ENCODE measurements at regions not wholly inside any gene's neighbourhood (a gene's known extent, or its start where the extent isn't known, plus 50 kb on each side); places are given as distances from the start of the nearest gene placed in this dataset.

GRCh38 chr12:20967756-20968155, 157.3 kb downstream of the SLCO1B3 start:
- no peak for DNase-seq

- no peak for DNase-seq
Measured at GRCh38 chr12:20969766-20970165, 159.3 kb downstream of the SLCO1B3 start.

- DNase-seq = no peak
Measured at GRCh38 chr12:20985399-20985798, 145.6 kb upstream of the SLCO1B1 start.

- DNase-seq = no peak
Measured at GRCh38 chr12:21001778-21002177, 129.2 kb upstream of the SLCO1B1 start.

GRCh38 chr12:21025656-21026055, 105.3 kb upstream of the SLCO1B1 start:
- DNase-seq = no peak

GRCh38 chr12:21026302-21026701, 104.7 kb upstream of the SLCO1B1 start:
- DNase-seq = no peak

- peak; percentile 2 for DNase-seq
Measured at GRCh38 chr12:21054334-21054733, 76.7 kb upstream of the SLCO1B1 start.

- DNase-seq = no peak
Measured at GRCh38 chr12:21065845-21066244, 65.1 kb upstream of the SLCO1B1 start.

- DNase-seq = no peak
Measured at GRCh38 chr12:21073129-21073528, 57.9 kb upstream of the SLCO1B1 start.

GRCh38 chr12:21073822-21074460, 57.1 kb upstream of the SLCO1B1 start:
- peak; percentile 82 for DNase-seq

Data from fibroblast of skin of right biceps (primary cell).